Neural progenitor cell (in vitro differentiated cells): ENCODE measurements at regions not wholly inside any gene's neighbourhood (a gene's known extent, or its start where the extent isn't known, plus 50 kb on each side); places are given as distances from the start of the nearest gene placed in this dataset.

ENCODE experiments used
- CTCF ChIP-seq: fragments of 200-600 bp; sonication (generic); IDR thresholded peaks from 2 replicates; pipeline ENCODE4 v1.5.1; 2017; ENCODE audit warnings: antibody characterized with exemption, mild to moderate bottlenecking
- EZH2 ChIP-seq: fragments of 200-600 bp; sonication (generic); IDR thresholded peaks from 2 replicates; pipeline ENCODE4 v1.6.1; 2017; ENCODE audit warnings: antibody characterized with exemption, mild to moderate bottlenecking, moderate library complexity
- EZH2phosphoT487 ChIP-seq: fragments of 200-600 bp; sonication (generic); IDR thresholded peaks from 2 replicates; pipeline ENCODE4 v1.6.1; 2017; ENCODE audit warnings: antibody characterized with exemption

- TF ChIP-seq CTCF: no peak
- no peak for TF ChIP-seq EZH2
- TF ChIP-seq EZH2phosphoT487: no peak
These were observed 373.2 kb upstream of the C1orf174 start for GRCh38 chr1:4273243-4273642.
